HG03558 (cell line): ENCODE measurements at regions not wholly inside any gene's neighbourhood (a gene's known extent, or its start where the extent isn't known, plus 50 kb on each side); places are given as distances from the start of the nearest gene placed in this dataset.

Source experiments
- ATAC-seq: cut with Tn5 transposase; IDR thresholded peaks from one replicate; pipeline ENCODE4 v1.9.1; 2021; ENCODE audit warnings: moderate number of reproducible peaks; ENCODE audit not compliant: unreplicated experiment; ENCODE audit errors: extremely low read depth

DNA sequence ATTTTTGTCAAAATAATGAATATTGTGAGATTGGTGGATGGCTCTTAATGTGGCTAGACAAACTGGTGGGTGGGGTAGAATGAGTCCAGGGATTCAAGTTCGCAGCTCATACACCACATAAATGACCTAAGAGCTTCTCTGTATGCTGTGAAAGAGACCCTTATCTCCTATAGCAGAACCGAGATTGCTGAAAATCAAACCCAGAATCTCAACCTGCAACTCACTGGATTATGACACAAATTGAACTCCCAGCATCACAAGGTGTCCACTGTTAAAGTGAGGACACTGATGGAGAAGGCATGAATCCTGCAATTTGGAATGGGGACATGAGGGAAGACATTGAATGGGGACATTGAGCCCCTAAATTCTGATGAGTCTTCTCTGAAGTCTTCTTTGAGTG is 51.3 kb upstream of the CNKSR3 start:
- no peak for ATAC-seq

GRCh38 chr6:154565331-154565730 is 54.8 kb upstream of the CNKSR3 start:
- no peak for ATAC-seq

- ATAC-seq, result no peak
Observed at GRCh38 chr6:154566866-154567265, 56.4 kb upstream of the CNKSR3 start.

- ATAC-seq, result no peak
Observed at GRCh38 chr6:154567695-154568220, 57.3 kb upstream of the CNKSR3 start.

GRCh38 chr6:154569156-154569862 is 58.8 kb upstream of the CNKSR3 start:
- ATAC-seq, result no peak

- no peak for ATAC-seq
Observed at GRCh38 chr6:154570505-154570904, 60.0 kb upstream of the CNKSR3 start.

GRCh38 chr6:154572556-154572955 is 62.1 kb upstream of the CNKSR3 start:
- ATAC-seq, result no peak

DNA sequence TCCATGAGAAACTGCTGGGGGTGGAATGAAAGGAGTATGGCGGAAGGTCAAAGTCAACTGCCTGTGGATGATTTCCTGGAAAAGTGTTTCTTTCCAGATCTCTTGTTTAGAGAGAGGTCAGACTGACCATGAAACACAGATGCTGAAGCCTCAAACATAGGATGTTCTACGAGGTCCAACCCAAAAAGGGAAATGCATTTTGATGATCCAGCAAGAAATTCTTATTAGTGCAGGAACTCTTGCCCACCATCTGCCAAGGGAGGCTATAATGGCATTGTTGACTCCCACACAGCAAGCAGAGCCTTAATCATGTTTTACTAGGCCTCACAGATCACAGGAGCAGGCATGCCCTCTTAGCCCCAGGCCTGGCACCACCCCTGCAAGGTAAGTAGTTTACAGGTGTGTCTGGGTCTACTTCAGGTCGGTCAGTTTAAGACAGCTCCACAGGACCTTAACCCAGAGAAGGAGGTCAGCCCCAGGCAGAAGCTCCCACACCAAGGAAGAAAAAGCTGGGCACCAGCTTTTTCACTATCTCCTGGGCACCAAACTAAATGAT is 67.6 kb upstream of the CNKSR3 start:
- ATAC-seq, result no peak

- no peak for ATAC-seq
Observed at GRCh38 chr6:154579046-154579445, 68.6 kb upstream of the CNKSR3 start.

DNA sequence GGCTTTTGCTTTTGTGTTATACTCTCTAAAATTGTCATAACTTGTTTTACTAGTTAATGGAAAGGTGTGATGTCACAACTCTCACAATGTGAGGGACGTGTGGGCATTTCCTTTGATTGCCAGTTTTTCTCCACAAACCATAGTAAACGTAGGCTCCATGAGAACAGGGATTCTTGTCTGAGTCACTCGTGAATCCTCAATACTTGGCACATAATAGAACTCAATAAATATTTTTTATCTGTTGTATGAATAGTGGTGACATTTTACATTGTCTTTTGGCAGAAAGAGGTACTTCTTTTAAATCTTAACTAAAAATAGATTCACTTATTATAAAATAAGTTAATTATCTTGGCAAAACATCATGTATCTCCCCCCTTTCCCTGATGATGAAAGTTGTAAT is 69.0 kb upstream of the CNKSR3 start:
- no peak for ATAC-seq

GRCh38 chr6:154580397-154581135 is 70.1 kb upstream of the CNKSR3 start:
- no peak for ATAC-seq

DNA sequence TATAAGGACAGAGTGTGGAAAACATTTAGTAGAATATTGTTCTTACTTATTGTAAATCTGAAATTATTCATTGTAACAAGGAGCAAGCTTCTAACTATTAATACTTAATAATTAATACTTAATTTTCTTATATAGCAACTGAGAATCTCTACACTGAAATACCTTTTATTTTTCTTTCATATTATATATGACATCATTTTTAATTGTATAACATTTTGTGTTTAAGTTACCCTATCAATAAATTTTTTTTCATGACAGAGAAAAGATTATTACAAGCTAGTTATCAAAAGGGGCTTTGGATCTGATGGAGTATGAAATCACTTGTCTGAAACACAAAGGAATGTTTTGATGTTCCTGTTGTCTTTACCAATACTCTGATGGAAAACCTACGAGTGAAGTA is 72.2 kb upstream of the CNKSR3 start:
- no peak for ATAC-seq

- ATAC-seq, result no peak
Observed at GRCh38 chr6:154583546-154584188, 73.2 kb upstream of the CNKSR3 start.

DNA sequence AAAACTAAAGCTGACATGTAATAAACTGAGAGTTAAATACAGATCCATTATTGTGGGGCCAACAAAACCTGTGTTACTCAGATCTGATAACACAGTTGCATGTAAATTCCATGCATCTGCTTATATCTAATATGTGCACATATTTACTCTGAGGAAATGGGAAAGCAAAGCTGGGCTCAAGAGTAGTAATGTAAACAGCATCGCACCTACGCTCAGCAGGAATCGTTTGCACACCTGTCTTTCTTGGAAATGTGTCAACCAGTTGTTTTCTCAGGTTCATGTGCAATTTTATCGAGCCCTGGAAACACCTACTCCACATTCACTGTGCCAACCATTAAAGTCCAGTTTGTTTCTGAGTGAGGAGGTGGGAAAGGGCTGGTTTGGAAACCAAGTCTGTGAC is 80.3 kb upstream of the CNKSR3 start:
- ATAC-seq, result no peak

DNA sequence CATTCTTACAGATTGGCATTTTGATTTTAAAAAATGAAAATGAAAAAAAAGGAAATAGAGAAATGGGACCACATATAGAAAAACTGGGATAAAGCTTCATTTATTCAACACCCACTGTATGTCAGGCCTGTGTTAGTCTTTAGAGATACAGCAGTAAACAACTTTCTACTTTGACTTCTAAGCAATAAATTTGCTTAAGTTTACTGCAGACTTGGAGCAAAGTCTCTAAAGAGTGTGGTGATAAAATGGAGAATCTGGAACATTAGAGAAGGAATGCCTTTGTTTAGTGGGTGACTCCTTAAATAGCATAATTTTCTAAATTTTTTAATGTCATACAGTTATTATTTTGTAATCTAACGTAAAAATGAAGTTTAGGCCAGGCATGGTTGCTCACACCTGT is 80.7 kb upstream of the CNKSR3 start:
- no peak for ATAC-seq

DNA sequence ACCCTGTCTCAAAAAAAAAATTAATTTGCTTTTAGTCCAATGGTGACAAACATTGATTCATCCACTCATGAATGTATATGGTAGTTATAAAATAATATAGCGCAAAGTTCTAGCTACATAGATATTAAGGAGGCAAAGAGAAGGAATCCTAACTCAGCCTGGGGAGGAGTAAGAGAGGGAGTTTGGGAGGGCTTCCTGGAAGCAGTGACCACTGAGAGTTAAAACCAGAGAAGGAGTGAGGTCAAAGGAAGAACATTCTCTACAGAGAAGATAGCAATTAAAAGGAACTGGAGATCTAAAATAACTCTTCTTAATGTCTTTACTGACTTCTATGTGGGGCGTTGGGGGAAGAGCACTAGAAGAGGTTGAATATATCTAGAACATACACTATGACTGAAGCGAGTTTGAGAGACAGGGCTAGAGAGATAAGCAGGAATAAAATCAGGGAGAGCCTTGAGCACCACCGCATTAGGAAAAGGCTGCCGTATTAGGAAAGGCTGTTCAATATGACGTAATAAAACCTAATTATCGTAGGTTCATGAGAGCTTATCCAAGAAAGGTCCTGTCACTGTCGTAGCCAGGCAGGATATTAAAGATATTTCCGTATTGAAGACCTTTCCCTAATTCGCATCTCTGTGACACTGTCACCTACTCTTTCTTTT is 81.8 kb upstream of the CNKSR3 start:
- no peak for ATAC-seq

- no peak for ATAC-seq
Observed at GRCh38 chr6:154593122-154593521, 82.6 kb upstream of the CNKSR3 start.

DNA sequence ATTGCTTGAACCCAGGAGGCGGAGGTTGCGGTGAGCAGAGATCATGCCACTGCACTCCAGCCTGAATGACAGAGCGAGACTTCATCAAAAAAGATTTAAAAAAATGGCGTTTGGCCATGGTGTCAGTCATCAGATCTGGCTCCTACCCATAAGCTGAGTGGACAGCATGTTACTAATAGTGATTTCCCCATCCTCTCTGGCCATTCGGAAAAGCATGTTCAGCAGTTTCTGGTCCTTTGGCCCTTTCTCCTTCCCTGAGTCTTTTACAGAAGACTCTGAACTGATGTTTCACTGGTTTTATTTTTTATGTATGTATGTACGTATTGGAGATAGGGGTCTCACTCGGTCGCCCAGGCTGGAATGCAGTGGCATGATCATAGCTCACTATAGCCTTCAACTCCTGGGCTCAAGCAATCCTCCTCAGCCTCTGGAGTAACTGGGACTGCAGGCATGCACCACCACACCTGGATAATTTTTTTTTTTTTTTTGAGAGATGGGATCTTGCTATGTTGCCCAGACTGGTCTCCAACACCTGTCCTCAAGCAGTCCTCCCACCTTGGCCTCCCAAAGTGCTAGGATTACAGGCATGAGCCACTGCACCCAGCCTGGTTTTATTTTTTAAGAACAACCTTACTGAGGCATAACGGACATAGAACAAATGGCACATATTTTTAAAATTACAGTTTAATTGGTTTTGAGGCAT is 84.2 kb upstream of the CNKSR3 start:
- no peak for ATAC-seq

DNA sequence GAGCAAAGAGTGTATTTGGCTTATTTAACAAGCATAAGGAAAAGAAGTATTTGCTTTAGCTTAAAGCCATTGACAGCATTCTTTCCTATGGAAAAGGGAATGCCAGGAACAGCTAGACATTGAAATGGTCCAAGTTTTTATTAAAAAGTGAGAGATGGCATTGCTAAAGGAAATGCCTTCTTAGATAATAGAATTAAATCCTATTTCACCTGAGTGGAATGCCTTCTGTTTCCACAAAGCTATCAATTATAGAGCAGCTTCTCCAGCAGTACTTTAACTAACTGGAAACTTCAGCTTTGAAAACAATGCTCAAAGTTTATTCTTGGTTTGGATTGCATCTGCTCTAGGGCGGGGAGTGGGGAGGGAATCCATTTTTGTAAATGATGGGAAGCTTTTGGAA is 85.1 kb upstream of the CNKSR3 start:
- no peak for ATAC-seq

DNA sequence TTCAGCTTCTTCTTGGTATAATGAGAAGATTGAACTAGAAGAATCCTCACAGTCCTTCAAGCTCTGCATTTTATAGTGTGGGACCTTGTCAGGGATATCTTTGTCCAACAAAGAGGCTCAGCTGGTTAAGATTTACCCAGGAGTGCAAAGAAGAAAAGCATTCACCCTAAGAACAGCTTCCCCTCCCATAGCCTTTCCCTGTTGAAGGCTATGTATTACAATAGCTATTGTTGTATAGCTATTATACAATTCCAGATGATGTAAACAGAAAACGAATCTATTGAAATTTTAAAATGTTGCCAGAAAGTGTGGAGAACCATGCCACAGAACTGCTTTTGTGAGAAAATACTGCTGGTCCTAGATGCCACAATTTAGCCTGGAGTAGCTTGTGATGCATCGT is 85.5 kb upstream of the CNKSR3 start:
- ATAC-seq, result no peak
